ENCODE measurements at regions not wholly inside any gene's neighbourhood (a gene's known extent, or its start where the extent isn't known, plus 50 kb on each side); places are given as distances from the start of the nearest gene placed in this dataset.

- DNase-seq: no peak
Observed at GRCh38 chr2:181252262-181253148, 204.7 kb upstream of the ITGA4 start.

- no peak for DNase-seq
Observed at GRCh38 chr2:181253438-181253837, 203.7 kb upstream of the ITGA4 start.

GRCh38 chr2:181255651-181256050, 201.5 kb upstream of the ITGA4 start:
- DNase-seq: no peak

GRCh38 chr2:181258720-181259119, 198.5 kb upstream of the ITGA4 start:
- no peak for DNase-seq

- DNase-seq: no peak
Observed at GRCh38 chr2:181262782-181263181, 194.4 kb upstream of the ITGA4 start.

GRCh38 chr2:181264001-181264400, 193.2 kb upstream of the ITGA4 start:
- no peak for DNase-seq

- no peak for DNase-seq
Observed at GRCh38 chr2:181264441-181264840, 192.7 kb upstream of the ITGA4 start.

- DNase-seq: no peak
Observed at GRCh38 chr2:181266614-181267013, 190.6 kb upstream of the ITGA4 start.

GRCh38 chr2:181268174-181268867, 188.9 kb upstream of the ITGA4 start:
- DNase-seq: no peak

- no peak for DNase-seq
Observed at GRCh38 chr2:181273986-181274385, 183.2 kb upstream of the ITGA4 start.

- no peak for DNase-seq
Observed at GRCh38 chr2:181275643-181276070, 181.5 kb upstream of the ITGA4 start.

- DNase-seq: no peak
Observed at GRCh38 chr2:181281206-181281832, 175.9 kb upstream of the ITGA4 start.

- DNase-seq: no peak
Observed at GRCh38 chr2:181285116-181285515, 172.1 kb upstream of the ITGA4 start.

- no peak for DNase-seq
Observed at GRCh38 chr2:181289698-181290097, 167.5 kb upstream of the ITGA4 start.

GRCh38 chr2:181290182-181290581, 167.0 kb upstream of the ITGA4 start:
- no peak for DNase-seq

- no peak for DNase-seq
Observed at GRCh38 chr2:181294979-181295378, 162.2 kb upstream of the ITGA4 start.

- DNase-seq: no peak
Observed at GRCh38 chr2:181300600-181301291, 156.4 kb upstream of the ITGA4 start.

- no peak for DNase-seq
Observed at GRCh38 chr2:181304011-181304844, 153.0 kb upstream of the ITGA4 start.

GRCh38 chr2:181305301-181306123, 151.7 kb upstream of the ITGA4 start:
- no peak for DNase-seq

- DNase-seq: no peak
Observed at GRCh38 chr2:181306785-181307184, 150.4 kb upstream of the ITGA4 start.

Data from stimulated activated naive CD4-positive, alpha-beta T cell treated with Interleukin-2 at 50 U/mL for 16 hours (primary cell).